Adrenal gland (tissue), 5 donors: ENCODE measurements at regions not wholly inside any gene's neighbourhood (a gene's known extent, or its start where the extent isn't known, plus 50 kb on each side); places are given as distances from the start of the nearest gene placed in this dataset.
"Not testable (repeated sequence)": the region's sequence is repeated elsewhere in the genome, so short reads cannot be mapped to it uniquely, and the experiment has no call there.

Experiments used
- CTCF ChIP-seq, 6 experiments: fragments of 450-650 bp in 4 of 6; fragments of 200-600 bp in 2 of 6; sonication (generic) in 1 of 6; IDR thresholded peaks; 1 replicate in 5 of 6; 2 replicates in 1 of 6; pipeline versions ENCODE4 v1.5.1 to v1.8.0; 2016 to 2021; ENCODE audit warnings: antibody characterized with exemption in 6 of 6, mild to moderate bottlenecking in 2 of 6, moderate library complexity in 1 of 6
- POLR2A ChIP-seq, 2 donors: fragments of 450-650 bp; IDR thresholded peaks; one replicate each; pipeline ENCODE4 v1.6.1; 2017; ENCODE audit warnings: antibody characterized with exemption in 2 of 2, mild to moderate bottlenecking in 2 of 2, moderate library complexity in 1 of 2
- donor health status: DM: no; HTN: no; CAD: no.

- not testable (repeated sequence) for TF ChIP-seq CTCF, POLR2A (IDR thresholded peaks at IDR 0.05)
These were observed 87.0 kb downstream of the POTEG start for GRCh38 chr14:19347112-19347511.
